NCI-H187 (cell line): ENCODE measurements at regions not wholly inside any gene's neighbourhood (a gene's known extent, or its start where the extent isn't known, plus 50 kb on each side); places are given as distances from the start of the nearest gene placed in this dataset.

Experiments used
- DNase-seq, 2 experiments: peaks; one replicate each; lab custom pipeline; 2025; lab: John Stamatoyannopoulos, UW

DNA sequence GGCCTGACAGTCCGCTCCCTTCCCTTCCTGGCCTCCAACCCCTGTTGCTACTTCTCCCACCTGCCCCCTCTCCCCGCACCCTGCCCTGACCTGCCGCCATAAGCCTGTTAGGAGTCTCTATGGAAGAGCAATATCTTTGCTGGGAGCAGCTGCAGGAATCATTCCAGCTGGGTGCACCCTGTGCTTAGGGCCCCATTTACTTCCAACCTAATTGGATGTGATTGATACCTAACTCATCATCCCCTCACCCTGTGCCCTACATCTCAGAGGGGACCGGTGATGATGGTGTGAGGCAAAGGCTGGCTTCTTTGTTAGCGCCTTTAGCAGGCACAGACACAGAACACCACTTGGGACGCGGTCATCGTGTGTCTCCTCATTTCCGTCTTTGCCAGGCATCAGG is 80.0 kb upstream of the FAM180A start:
- no peak for DNase-seq

GRCh38 chr7:135827391-135827790 is 78.8 kb upstream of the FAM180A start:
- DNase-seq = no peak

- DNase-seq = no peak
Measured at GRCh38 chr7:135825406-135825805, 76.8 kb upstream of the FAM180A start.

DNA sequence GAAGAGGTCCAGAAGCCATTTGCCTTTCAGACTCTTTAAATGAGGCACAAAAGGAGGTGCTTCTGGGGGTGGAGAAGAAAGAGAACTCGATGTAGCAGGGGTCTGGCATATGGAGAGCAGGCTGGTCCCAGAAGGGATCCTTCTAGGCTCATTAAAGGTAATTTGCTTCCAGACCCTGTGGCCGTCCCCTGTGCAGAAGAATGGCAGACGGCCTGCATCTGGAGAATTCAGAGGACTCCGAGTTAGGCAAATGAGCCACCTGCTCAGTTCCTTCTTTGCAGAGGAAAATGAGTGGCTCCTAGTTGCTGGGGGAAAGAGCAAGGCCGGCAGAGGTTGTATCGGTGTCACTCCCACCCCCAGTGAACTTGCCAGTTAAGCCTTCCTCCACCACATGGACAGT is 73.8 kb upstream of the FAM180A start:
- DNase-seq = no peak

DNA sequence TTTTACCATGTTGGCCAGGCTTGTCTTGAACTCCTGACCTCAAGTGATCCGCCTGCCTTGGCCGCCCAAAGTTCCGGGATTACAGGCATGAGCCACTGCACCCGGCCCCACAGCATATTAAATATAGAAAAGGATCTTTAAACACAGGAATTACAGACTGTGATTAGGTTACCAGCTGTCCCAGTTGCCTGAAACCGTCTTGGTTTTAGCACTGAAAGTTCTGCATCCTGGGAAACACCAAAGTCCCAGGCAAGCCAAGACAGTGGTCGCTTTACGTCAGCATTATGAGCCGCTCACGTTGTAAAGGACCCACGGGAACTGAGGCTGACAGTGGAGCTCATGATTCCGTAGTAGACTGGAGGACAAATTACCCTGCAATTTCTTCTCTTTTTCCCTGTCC is 69.0 kb upstream of the FAM180A start:
- DNase-seq = no peak

DNA sequence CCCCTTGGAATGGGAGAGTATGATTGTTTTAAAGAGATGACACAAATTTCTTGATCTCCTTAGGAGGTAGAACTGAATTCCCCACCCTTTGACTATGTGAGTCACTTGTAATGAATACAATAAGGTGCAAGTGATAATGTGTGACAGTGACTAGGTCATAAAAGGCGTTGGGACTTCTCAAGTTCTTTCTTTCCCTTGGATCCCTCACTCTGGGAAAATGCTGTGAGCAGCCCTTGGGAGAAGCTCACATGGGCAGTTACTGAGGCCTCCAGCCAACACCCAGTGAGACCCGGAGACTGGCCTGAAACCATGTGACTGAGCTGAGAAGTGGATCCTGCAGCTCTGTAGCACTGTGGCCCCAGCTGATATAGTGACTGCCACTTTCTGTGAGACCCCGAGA is 66.4 kb upstream of the FAM180A start:
- no peak for DNase-seq

GRCh38 chr7:135812148-135812547 is 63.5 kb upstream of the FAM180A start:
- no peak for DNase-seq

DNA sequence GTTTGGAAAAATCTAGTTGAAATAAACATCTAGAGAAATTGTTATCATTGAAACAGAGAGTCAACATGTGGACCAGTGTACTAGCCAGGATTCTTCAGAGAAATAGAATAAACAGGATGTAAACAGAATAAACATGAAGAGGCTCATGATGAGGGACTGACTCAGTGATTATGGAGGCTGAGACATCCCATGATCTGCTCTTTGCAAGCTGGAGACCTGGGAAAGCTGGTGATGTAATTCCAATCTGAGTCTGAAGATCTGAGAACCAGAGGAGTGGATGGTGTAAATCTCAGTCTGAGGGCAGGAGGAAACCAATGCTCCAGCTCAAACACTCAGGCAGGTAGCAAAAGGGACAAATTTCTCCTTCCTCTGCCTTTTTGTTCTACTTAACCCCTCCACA is 62.9 kb upstream of the FAM180A start:
- DNase-seq = no peak

DNA sequence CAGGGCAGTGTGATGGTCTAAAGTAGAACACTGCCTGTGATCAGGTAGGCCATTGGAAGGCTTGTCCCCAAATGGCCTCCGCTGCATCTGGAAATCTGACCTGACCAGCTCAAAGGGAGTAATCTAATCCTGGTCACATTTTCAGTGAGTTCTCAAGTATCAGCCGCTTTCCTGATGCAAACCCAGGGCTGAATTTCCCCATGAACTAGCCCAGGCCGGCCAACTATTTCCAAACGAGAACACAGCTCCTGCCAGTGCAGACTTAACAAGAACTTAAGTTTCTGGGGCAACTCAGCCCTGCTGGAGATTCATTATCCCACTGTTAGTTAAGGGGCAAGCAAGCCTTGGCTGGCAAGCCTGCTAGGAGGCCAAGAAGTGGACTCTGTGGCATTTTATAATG is 59.6 kb upstream of the FAM180A start:
- no peak for DNase-seq

DNA sequence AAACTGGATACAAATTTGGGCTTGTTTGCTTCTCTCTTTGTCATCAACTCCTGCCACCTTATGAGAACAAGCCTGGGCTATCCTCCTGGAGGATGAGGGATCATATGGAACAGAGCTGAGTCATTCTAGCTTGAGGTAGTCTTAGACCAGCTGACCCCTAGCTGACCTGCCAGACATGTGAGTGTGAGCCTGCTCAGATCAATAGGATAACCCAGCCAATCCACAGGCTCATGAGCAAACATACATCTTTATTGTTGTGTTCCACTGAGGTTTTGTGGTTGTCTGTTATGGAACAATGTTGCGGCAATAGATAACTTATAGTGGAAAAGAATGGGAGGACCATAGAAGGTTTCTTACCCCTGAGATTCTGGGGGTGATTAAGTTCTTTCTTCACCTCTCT is 54.5 kb upstream of the FAM180A start:
- no peak for DNase-seq

GRCh38 chr7:135802697-135803096 is 54.1 kb upstream of the FAM180A start:
- DNase-seq = no peak

GRCh38 chr7:135801877-135802276 is 53.3 kb upstream of the FAM180A start:
- DNase-seq = peak; percentile 91 to 96

DNA sequence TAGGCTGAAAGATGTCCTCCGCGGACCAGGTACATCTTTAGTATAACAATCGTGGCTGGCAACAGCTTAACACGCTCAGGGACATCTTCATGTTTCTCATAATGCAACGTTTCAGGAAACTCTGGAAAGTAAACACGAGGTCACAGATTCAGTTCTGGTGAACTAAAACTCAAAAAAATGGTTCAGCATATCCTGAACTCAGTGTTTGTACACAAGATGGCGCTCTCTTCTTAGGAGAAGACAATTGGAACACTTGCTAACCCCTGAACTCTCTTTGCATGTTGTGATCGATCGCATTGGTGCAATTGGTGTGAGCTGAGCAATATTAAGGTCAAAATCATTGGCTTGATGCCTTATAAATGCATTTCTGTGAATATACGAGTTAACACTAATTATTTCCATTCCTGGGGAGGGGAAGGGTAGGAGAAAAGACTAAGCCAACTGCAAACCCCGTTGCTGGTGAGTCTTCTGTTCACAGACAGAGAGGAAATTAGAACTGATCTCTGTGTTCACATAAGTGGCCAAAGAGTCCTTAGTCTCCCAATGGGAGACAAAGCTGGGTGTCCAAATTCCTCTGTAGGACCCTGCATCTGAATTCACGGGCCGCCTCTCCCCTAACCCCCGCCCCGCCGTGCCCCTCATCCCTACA is 52.6 kb upstream of the FAM180A start:
- peak; percentile 61 to 69 for DNase-seq

DNA sequence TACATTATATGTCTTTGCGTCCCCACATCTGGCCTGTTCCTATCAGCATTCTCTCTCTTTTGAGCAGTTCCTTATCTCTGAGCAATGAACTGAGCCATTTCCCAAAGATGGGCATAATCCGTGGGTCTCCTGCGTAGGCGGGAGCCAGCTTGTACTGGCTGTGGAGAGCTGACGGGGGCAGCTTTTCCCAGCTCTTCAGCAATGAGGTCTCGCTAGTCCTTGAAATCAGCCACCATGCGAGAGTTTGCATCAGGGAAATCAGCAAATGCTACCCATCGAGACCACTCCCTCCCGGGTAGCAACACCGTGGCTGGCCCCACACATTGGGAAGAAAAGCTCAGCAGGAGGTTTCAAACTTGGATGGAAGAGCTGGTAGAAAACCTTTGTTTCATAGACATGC is 51.9 kb upstream of the FAM180A start:
- no peak for DNase-seq

DNA sequence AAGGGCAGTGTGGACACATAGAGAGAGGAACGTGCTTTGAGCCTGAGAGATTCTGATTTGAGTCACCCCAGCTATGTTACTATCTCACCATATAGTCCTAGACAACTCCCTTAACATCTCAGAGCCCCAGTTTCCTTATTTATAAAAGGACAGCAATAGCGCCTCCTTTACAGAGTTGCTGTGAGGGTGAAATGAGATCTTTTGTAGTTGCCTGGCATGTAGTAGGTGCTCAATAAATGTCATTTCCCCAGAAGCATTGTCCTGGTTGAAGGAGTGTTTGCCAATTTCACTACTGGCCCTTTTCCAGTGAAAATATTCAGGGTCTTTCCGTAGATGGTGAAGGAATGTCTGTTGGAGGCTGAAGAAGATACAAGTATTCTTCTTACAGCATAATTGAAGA is 51.3 kb upstream of the FAM180A start:
- no peak for DNase-seq
